Keratinocyte (primary cell): ENCODE measurements at regions not wholly inside any gene's neighbourhood (a gene's known extent, or its start where the extent isn't known, plus 50 kb on each side); places are given as distances from the start of the nearest gene placed in this dataset.

Source experiments
- EZH2 ChIP-seq: IDR thresholded peaks from one replicate; pipeline ENCODE4 v1.6.1; 2012; ENCODE audit warnings: inconsistent platforms, mild to moderate bottlenecking, low read length, moderate library complexity
- TF ChIP-seq, protein P1 (sequence below), 3 experiments: IDR thresholded peaks in 1 of 3; conservative IDR thresholded peaks in 1 of 3; optimal IDR thresholded peaks in 1 of 3; 2 replicates in 2 of 3; 3 replicates in 1 of 3; pipeline versions ENCODE3 to v1.5.1; 2011; ENCODE audit warnings: low read length in 3 of 3, mild to moderate bottlenecking in 3 of 3, moderate library complexity in 2 of 3, control low read depth in 1 of 3, inconsistent platforms in 1 of 3; ENCODE audit not compliant: insufficient read depth in 2 of 3; ENCODE audit errors: extremely low read depth in 1 of 3

DNA sequence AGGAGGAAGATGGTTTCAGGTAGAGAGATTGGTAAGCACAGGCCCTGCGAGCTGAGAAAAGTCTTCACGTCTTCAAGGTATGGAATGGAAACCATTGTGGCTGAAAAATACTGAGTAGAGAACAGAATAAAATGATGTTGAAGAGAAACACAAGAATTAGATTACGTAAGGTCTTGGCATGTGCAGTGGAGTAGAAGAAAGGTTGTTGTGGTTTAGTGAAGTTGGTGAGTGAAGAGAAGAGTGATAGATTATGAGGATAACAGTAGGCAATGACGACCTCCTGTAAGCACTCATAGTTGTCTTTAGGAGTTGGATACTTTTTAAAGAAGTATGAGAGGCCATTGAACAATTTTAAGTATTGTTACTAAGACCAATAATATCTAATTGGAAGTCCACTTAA lies 642.6 kb downstream of the PCDH7 start:
- TF ChIP-seq, protein P1, sequence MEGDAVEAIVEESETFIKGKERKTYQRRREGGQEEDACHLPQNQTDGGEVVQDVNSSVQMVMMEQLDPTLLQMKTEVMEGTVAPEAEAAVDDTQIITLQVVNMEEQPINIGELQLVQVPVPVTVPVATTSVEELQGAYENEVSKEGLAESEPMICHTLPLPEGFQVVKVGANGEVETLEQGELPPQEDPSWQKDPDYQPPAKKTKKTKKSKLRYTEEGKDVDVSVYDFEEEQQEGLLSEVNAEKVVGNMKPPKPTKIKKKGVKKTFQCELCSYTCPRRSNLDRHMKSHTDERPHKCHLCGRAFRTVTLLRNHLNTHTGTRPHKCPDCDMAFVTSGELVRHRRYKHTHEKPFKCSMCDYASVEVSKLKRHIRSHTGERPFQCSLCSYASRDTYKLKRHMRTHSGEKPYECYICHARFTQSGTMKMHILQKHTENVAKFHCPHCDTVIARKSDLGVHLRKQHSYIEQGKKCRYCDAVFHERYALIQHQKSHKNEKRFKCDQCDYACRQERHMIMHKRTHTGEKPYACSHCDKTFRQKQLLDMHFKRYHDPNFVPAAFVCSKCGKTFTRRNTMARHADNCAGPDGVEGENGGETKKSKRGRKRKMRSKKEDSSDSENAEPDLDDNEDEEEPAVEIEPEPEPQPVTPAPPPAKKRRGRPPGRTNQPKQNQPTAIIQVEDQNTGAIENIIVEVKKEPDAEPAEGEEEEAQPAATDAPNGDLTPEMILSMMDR (optimal IDR thresholded peaks at IDR 0.05 in 1 of 3, IDR thresholded peaks at IDR 0.05 in 1 of 3, conservative IDR thresholded peaks at IDR 0.05 in 1 of 3; ENCODE audit: extremely low read depth in 1 of 3, insufficient read depth in 2 of 3, low read length in 3 of 3), result no peak
- no peak for TF ChIP-seq EZH2
